ENCODE measurements at regions not wholly inside any gene's neighbourhood (a gene's known extent, or its start where the extent isn't known, plus 50 kb on each side); places are given as distances from the start of the nearest gene placed in this dataset.

DNA sequence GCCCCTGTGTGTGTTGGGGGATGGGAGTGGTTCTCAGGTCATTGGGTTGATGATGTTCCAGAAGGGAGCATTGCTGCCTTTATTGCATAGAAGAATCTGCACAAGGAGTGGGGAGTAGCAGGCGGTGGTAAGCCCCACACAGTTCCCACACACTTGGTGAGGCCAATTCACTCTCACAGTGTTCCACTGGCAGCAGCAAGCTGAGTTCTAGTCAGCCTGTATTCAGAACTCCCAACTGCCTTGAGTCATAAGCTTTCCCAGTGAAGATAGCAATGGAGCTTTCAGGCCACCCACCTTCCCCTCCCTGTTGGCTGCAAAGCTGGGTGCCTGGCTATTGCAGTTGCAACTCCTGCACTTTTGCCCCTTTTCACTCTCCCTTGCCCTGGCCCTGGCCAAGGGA, 181.1 kb upstream of the RBMS3 start:
- no peak for DNase-seq (ENCODE audit: low read depth in 2 of 2, low spot score in 1 of 2)

DNA sequence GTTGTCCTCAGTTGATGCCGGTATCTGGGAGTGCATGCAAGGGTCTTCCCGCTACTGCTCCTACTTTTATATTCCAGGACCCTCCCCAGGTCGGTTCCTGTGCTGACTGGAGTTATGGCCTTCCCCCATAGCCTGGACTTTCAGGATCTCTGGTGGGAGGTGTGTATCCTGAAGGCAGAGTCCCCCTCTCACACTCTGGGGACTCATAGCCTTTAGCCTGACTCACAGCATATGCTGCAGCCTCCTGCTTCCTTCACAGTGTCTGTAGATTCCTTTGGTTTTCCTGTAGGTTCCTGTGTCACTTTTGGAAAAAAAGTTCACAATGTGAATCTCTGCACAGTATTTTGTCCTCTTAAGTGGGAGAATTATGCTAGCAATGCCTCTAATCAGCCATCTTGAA, 180.6 kb upstream of the RBMS3 start:
- DNase-seq (ENCODE audit: low read depth in 2 of 2, low spot score in 1 of 2), result no peak

DNA sequence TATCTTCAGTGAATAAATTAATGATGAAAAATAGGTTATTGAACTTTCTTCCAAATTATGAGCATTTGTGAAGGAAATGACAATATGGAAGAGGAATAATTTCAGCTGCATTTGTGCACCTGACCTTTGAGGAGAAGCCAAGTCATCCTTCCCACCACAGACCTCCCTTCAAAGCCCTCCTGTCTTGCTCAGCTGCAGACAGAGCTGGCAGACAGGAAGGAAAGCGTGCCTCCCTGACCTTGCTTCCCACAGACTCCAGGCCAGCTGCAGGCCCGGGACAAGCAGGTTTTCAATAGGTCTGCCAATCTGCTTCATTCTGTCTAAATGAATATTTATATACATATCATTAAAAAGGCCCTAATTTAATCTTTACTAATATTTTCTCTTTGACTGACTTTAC, 152.9 kb upstream of the RBMS3 start:
- no peak for DNase-seq (ENCODE audit: low read depth in 2 of 2, low spot score in 1 of 2)

- no peak for DNase-seq (ENCODE audit: low read depth in 2 of 2, low spot score in 1 of 2)
These were observed 143.3 kb upstream of the RBMS3 start for GRCh38 chr3:29137601-29138000.

DNA sequence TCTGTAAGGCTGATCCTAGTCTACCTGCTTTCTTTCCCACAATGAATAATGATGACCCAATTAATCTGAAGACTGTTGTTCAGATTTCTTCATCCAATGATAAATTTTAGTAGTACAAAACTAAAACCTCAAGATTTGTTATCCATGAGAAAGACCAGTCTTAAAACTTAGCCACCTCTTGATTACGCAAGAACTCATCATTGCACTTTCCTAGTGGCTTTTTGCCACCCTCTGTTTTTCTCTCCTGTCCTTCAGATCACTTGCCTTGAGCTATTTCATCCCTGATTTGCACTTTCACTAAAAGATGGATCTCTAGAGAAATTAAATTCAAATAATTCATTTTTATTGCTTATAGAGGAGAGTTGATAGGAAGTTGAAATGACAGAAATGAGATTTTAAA, 142.7 kb upstream of the RBMS3 start:
- DNase-seq (ENCODE audit: low read depth in 2 of 2, low spot score in 1 of 2), result no peak

DNA sequence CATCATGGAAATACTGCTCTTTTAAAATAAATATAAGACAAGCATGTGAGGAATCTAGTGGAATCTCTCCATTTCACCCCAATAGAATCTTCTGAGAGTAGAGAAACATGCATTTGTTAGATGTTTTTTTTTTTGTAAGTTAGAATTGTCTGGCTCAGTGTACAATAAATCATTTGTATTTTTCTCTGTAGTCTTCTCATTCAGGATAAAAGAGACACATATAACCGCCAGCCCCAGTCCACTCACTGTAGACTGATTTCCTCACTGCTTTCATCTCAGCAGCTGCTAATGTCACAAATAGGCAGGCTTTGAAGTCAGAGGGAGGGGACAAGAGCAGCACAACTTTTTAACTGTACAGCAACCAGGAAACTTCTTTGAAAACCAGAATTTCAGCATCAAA, 140.2 kb upstream of the RBMS3 start:
- no peak for DNase-seq (ENCODE audit: low read depth in 2 of 2, low spot score in 1 of 2)

DNA sequence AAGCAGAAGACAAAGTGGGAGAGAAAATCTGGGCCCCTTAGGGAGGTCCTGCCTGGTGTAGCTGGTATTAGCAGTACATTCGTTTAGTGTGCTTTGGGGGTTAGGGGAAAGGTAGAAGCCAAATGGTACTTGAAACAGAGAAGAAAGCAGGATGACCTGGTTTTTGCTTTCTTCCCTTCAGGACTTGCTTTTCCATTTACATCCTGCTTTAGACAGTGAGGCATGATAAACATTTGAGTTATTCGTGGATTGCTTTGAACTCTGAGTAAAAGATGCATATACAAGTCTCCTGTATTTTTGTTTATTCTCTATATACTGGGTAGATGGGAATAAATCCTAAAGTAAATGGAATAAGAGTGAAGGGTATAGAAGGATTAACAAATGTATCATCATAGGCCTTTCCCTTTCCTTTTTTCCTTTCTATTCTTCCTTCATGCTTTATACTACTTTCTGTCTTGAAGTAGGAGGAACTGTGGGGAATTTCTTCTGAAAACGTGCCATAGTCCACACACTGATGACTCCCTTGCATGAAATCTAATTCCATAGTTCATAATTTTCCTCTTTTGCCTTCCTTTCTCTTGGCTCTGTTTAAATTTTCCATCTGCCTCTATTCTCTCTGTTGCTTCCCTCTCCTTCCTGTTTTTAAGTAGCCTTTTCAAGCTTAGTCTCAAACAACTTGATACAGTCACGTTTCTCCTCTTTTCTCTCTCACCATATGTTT, 139.5 kb upstream of the RBMS3 start:
- no peak for DNase-seq (ENCODE audit: low read depth in 2 of 2, low spot score in 1 of 2)

DNA sequence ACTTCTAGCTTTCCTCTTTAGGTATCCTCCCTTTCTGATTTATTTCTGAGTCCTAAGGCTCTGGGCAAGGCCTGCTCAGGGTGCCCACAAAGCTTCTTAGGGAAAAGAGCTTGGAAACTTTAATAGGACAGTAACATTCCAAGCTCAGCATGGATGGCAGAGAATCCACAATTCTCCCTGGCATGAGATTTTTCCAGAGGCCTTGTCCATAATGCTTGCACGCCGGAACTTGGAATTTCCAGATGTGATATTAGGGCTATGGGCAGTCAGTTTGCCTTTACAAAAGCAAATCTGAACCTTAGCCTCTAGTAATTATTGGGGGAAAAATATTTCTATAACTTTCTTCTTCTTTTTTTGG, 139.0 kb upstream of the RBMS3 start:
- no peak for DNase-seq (ENCODE audit: low read depth in 2 of 2, low spot score in 1 of 2)

GRCh38 chr3:29143151-29143550, 137.7 kb upstream of the RBMS3 start:
- no peak for DNase-seq (ENCODE audit: low read depth in 2 of 2, low spot score in 1 of 2)

DNA sequence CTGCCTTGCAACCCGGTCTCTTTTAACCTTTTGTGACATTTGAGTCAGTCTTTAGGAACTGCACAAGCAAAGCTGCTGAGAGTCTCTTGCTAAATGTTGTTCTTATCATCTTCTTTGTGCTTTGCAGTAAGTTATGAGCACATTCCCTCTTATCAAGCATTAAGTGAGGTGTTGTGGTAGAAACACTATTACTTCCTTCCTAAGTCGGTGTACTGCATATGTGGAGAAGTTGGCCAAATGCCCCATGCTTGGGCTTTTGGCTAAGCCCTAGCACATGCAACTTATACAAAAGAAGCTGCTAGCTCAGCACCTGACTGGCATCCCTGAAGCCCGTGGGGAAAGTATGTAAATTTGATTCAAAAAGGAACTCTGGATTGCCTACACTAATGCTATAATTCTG, 136.5 kb upstream of the RBMS3 start:
- no peak for DNase-seq (ENCODE audit: low read depth in 2 of 2, low spot score in 1 of 2)

DNA sequence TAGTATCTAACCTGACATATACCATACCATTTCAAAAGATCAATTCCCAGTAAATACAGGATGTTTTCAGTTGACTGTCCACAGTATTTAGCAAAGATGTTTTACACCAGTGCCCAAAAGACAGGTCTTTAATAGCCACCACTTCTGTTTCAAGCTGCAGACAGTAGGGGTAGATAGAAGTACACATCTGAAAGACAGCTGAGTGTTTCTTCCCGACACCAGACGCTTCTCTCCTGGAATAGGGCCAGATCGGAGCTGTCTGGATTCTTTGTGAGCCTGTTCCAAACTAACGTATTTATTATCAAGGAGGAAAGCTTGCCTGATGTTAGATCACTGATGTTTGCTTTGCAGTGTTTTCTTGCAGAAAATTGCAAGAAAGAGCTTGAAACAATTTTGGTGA, 136.1 kb upstream of the RBMS3 start:
- DNase-seq (ENCODE audit: low read depth in 2 of 2, low spot score in 1 of 2), result no peak

DNA sequence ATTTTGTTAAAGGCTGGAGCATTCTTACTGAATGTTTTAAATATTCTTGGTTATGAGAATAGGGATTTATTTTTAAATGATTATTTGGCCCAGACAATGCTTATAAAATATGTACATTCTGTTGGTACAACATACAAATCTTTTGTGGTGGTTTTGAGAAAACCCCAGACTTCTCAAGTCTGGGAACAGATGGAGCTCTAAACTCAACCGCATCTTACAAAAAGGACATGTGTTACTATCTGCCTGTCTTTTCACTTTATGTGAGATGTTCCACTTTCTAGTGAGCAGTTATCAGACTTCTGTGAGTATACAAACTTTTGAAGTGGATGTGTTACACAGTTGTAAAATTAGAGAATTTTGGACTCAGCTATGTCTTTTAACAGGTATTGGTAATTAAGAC, 135.5 kb upstream of the RBMS3 start:
- DNase-seq (ENCODE audit: low read depth in 2 of 2, low spot score in 1 of 2), result no peak

- no peak for DNase-seq (ENCODE audit: low read depth in 2 of 2, low spot score in 1 of 2)
These were observed 128.5 kb upstream of the RBMS3 start for GRCh38 chr3:29152379-29152778.

- DNase-seq (ENCODE audit: low read depth in 2 of 2, low spot score in 1 of 2), result no peak
These were observed 127.1 kb upstream of the RBMS3 start for GRCh38 chr3:29153811-29154210.

GRCh38 chr3:29156086-29156715, 124.7 kb upstream of the RBMS3 start:
- DNase-seq (ENCODE audit: low read depth in 2 of 2, low spot score in 1 of 2), result no peak

DNA sequence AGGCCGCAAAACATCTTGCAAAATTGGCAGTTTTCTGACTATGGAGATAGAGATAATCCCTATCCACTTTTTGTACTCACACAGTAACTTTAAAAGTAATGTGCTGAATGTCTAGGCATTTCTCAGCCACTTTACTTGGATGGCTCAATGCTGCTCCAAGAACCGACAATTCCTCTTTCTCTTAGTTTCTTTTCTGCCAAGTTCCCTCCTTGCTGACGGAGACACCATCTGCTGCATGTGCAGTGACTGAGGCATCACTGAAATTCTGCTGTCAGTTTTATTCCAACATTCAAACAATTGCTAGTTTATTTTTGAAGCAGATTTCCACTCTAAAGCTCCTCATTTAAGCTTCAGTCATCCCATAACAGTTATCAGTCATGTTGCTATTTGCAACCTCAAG, 116.0 kb upstream of the RBMS3 start:
- DNase-seq (ENCODE audit: low read depth in 2 of 2, low spot score in 1 of 2), result no peak

DNA sequence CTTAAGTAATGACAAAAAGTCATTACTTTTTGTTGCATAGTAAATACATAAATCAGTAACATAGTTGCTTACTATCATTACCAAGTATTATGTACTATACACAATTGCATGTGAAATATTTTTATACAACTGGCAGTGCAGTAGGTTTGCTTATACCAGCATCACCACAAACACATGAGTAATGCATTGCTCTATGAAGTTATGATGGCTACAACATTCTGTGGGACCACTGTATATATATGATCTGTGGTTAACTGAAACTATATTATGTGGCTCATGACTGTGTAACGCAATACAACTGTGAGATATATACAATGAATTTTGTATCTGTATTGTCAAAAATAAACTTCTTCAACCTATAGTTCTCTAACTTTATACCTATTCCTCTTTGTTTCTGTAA, 113.7 kb upstream of the RBMS3 start:
- DNase-seq (ENCODE audit: low read depth in 2 of 2, low spot score in 1 of 2), result no peak

GRCh38 chr3:29168081-29168480, 112.8 kb upstream of the RBMS3 start:
- DNase-seq (ENCODE audit: low read depth in 2 of 2, low spot score in 1 of 2), result no peak

- no peak for DNase-seq (ENCODE audit: low read depth in 2 of 2, low spot score in 1 of 2)
These were observed 112.2 kb upstream of the RBMS3 start for GRCh38 chr3:29168696-29169095.

DNA sequence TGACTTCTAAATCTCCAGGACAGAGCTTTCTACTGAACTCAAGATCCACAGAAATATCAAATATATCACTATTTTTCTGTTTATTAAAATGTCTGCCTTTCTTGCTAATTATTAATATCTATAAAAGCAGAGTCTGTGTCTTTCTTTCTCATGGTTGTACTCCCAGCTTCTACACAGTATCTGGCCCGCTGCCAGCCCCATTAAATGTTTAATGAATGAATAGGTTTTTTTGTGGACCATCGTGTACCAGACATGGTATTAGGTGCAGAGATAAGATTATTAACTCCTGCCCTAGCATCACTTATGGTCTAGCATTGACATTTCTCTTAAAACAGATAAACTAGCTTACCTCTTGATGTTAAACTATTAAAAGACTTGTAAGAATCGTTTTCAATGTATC, 111.4 kb upstream of the RBMS3 start:
- no peak for DNase-seq (ENCODE audit: low read depth in 2 of 2, low spot score in 1 of 2)

- no peak for DNase-seq (ENCODE audit: low read depth in 2 of 2, low spot score in 1 of 2)
These were observed 109.6 kb upstream of the RBMS3 start for GRCh38 chr3:29171043-29171990.

GRCh38 chr3:29176501-29176900, 104.4 kb upstream of the RBMS3 start:
- no peak for DNase-seq (ENCODE audit: low read depth in 2 of 2, low spot score in 1 of 2)
